Stomach (tissue), 4 donors: ENCODE measurements at regions not wholly inside any gene's neighbourhood (a gene's known extent, or its start where the extent isn't known, plus 50 kb on each side); places are given as distances from the start of the nearest gene placed in this dataset.

Source experiments
- CTCF ChIP-seq, 7 experiments: fragments of 450-650 bp in 4 of 7; fragments of 200-600 bp in 3 of 7; sonication (generic) in 3 of 7; IDR thresholded peaks; one replicate each; pipeline ENCODE4 v1.5.1; 2016 to 2019; ENCODE audit warnings: antibody characterized with exemption in 7 of 7, control low read depth in 2 of 7, mild to moderate bottlenecking in 1 of 7
- EP300 ChIP-seq: sonication (generic); formaldehyde crosslinking; IDR thresholded peaks from one replicate; pipeline ENCODE4 v1.6.1; 2017; ENCODE audit warnings: antibody characterized with exemption
- POLR2A ChIP-seq, 4 donors: fragments of 450-650 bp; IDR thresholded peaks; one replicate each; pipeline ENCODE4 v1.6.1; 2016; ENCODE audit warnings: antibody characterized with exemption in 4 of 4, control low read depth in 2 of 4, mild to moderate bottlenecking in 1 of 4, moderate library complexity in 1 of 4

GRCh38 chr13:104105418-104106355, 1039.5 kb upstream of the SLC10A2 start:
- TF ChIP-seq CTCF (IDR thresholded peaks at IDR 0.05) (no peak), POLR2A (IDR thresholded peaks at IDR 0.05) (no peak), EP300 (no peak)
